Stimulated activated CD4-positive, alpha-beta T cell treated with anti-CD3 and anti-CD28 coated beads, Interleukin-2, amount 100 ng/mL, for 4 hours (primary cell): ENCODE measurements at regions not wholly inside any gene's neighbourhood (a gene's known extent, or its start where the extent isn't known, plus 50 kb on each side); places are given as distances from the start of the nearest gene placed in this dataset.
"Not testable (repeated sequence)": the region's sequence is repeated elsewhere in the genome, so short reads cannot be mapped to it uniquely, and the experiment has no call there.

ENCODE experiments used
- DNase-seq: peaks from one replicate; pipeline ENCODE4 v3.0.0-alpha.2; 2020; ENCODE audit warnings: low read depth

GRCh38 chr17:74139120-74139519 lies 64.4 kb upstream of the RPL38 start:
- no peak for DNase-seq

GRCh38 chr17:74140282-74140681 lies 63.2 kb upstream of the RPL38 start:
- no peak for DNase-seq

GRCh38 chr17:74141612-74142011 lies 61.9 kb upstream of the RPL38 start:
- no peak for DNase-seq

DNA sequence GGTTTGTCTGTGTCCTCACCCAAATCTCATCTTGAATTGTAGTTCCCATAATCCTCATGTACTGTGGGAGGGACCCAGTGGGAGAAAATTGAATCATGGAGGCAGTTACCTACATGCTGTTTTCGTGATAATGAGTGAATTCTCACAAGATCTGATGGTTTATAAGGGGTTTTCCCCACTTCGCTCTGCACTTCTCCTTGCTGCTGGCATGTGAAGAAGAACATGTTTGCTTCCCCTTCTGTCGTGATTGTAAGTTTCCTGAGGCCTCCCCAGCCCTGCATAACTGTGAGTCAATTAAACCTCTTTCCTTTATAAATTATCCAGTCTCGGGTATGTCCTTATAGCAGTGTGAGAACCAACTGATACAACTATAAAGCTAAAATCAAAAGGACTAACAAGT lies 60.2 kb upstream of the RPL38 start:
- not testable (repeated sequence) for DNase-seq

DNA sequence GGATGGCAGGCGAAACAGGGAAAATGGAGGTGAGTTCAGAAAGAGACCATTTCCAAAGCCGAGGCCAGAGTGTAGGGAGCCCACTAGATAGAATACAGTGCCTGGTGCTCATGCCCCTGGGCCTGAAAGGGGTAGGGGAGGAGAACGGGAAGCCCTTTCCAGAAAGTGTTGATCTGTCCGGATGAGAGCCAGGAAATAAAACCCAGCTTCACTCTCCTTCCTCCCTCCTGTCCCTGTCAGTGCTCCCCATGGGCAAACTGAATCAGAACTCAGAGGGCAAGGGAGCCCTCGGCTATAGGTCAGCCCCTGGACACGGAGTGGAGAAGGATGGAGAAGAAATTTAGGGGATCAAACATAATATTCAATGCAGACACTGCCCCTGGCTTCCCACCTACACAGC lies 57.7 kb upstream of the RPL38 start:
- DNase-seq: no peak

DNA sequence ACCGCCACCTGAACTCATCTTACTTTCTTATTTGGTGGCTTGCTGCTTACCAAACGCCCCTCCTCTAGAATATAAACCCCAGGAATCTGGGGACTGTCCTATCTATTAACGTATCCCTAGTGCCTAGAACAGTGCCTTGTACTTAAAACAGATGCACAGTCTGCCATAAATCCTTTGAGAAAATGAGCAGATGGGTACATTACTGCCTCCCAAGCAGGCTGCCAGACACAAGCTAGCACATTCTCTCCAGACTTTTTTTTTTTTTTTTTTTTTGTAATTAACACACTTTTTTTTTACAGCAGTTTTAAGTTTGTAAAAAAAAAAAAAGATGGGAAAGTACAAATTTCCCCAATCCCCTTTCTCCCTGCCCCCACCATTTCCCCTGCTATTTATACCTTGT lies 57.3 kb upstream of the RPL38 start:
- DNase-seq: no peak

DNA sequence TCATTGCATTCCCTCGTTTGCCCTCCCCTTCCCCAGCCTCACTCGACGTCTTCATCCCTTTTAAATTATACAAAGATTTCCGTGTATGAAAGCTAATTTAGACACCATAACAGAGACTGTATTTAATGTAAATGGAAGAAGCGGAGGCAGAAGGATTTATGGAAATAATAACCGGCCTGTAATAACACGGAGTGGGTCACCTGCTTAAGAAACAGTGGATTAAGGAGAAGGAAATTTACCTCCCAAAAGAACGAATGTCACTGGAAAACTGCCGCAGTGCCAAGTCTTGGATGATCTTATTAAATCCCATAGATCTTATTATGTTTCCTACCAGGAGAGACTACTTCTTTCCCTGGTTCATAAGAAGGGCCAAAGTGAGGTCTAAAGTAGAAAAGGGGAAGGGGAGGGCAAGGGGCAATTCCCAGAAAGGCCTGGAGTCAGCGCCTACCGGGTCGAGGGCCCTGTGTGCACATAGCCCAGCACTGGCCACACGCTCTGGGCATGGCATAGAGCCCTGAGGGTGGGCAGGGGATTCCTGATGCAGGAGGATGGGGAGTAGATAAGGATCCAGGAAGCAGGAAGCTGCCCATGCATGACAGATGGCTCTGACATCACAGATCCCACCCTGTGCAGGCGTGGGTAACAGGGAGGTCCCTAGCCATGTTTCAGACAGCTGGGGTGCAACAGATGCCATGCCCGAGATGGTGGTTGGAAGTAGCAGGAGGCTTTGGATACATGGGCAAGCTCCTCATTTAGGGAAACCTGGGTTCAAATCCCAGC lies 56.2 kb upstream of the RPL38 start:
- no peak for DNase-seq

- DNase-seq: no peak
These were observed 55.5 kb upstream of the RPL38 start for GRCh38 chr17:74147966-74148365.

GRCh38 chr17:74148446-74148845 lies 55.0 kb upstream of the RPL38 start:
- no peak for DNase-seq

- no peak for DNase-seq
These were observed 54.4 kb upstream of the RPL38 start for GRCh38 chr17:74148901-74149596.

GRCh38 chr17:74149597-74150427 lies 53.7 kb upstream of the RPL38 start:
- DNase-seq: no peak

- no peak for DNase-seq
These were observed 53.0 kb upstream of the RPL38 start for GRCh38 chr17:74150428-74151025.

- no peak for DNase-seq
These were observed 51.7 kb upstream of the RPL38 start for GRCh38 chr17:74151551-74152315.

- no peak for DNase-seq
These were observed 50.7 kb upstream of the RPL38 start for GRCh38 chr17:74152591-74153455.

- DNase-seq: no peak
These were observed 50.0 kb upstream of the RPL38 start for GRCh38 chr17:74153456-74153810.
